ENCODE measurements at regions not wholly inside any gene's neighbourhood (a gene's known extent, or its start where the extent isn't known, plus 50 kb on each side); places are given as distances from the start of the nearest gene placed in this dataset.

DNA sequence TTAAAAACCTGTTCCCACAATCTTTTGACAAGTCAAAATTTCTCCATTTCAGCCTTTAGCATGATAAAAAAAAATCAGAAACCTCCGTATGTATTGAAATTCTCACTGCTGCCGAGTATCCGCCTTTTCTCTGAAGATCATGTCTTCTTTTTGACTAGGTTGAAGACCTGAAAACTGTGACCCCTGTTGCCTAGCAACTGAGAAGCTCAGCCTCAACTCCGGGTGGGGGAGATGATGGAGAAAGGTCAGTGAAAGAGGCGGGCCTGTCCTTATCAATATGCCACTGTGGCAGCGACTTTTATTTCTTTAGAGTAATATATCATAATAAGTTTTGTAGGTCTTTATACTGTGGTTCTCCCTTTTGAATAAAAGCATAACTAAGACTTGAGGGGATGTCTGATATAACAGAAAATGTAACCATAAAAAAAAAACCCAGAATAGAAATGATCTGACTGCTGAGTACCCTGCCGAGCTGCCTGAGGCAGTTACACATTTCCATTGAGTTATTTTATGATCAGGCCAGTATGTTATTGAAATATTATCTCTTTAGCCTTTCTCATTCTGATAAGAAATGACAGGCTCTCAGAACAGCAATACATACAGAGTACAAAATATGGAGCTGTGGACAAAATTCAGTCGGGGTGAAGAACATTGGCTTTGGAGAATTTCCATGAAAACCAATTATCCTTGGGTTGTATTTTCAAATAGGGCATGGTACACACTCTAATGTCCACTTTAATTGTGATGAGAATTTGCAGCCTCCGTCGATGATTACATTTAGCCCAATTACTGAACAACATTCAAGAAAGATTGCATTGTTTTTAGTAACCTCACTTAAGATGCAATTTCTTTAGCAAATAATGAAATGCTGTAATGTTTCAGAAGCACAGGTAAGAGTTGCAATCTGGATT is 136.7 kb upstream of the EEF1E1 start:
- no peaks in the 10 kb centered on the region for H3K27me3 ChIP-seq (replicated peaks)
- DNase-seq, result no peak
- H3K27ac ChIP-seq, result no peak overlapping the region
- TF ChIP-seq, protein P1, sequence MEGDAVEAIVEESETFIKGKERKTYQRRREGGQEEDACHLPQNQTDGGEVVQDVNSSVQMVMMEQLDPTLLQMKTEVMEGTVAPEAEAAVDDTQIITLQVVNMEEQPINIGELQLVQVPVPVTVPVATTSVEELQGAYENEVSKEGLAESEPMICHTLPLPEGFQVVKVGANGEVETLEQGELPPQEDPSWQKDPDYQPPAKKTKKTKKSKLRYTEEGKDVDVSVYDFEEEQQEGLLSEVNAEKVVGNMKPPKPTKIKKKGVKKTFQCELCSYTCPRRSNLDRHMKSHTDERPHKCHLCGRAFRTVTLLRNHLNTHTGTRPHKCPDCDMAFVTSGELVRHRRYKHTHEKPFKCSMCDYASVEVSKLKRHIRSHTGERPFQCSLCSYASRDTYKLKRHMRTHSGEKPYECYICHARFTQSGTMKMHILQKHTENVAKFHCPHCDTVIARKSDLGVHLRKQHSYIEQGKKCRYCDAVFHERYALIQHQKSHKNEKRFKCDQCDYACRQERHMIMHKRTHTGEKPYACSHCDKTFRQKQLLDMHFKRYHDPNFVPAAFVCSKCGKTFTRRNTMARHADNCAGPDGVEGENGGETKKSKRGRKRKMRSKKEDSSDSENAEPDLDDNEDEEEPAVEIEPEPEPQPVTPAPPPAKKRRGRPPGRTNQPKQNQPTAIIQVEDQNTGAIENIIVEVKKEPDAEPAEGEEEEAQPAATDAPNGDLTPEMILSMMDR (IDR thresholded peaks at IDR 0.05; ENCODE audit: low read depth, low read length, missing control alignments), result no peak
- no peak overlapping the region for H3K4me3 ChIP-seq (ENCODE audit: low read depth, low read length)
- in situ Hi-C loops (cut with HindIII; ENCODE audit: low pct_ligation_motif_present, low sequenced_read_pairs), result no loop called here
- no peaks in the 10 kb centered on the region for H3K36me3 ChIP-seq (replicated peaks)

DNA sequence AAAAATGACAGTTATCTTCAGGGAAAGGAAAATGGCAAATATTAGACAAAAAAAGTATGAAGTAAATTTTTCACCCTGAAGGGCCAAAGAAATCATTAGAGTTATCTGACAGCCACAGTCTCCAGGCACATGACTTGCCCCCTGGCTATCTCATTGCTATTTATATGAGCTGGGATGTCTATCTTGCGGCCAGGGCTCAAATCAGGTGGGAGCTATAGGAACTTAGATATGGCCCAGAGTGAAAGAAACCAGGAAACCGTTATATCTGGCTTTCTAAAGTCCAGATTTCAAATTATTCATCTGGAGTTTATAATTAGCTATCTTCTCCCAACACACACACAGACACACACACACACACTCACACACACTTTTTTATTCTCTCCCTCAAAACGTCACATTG is 135.3 kb upstream of the EEF1E1 start:
- no peak for DNase-seq
- Histone ChIP-seq H3K36me3 (replicated peaks) (no peaks in the 10 kb centered on the region), H3K4me3 (ENCODE audit: low read depth, low read length) (no peak overlapping the region), H3K27me3 (replicated peaks) (no peaks in the 10 kb centered on the region), H3K27ac (no peak overlapping the region)
- TF ChIP-seq, protein P1 (IDR thresholded peaks at IDR 0.05; ENCODE audit: low read depth, low read length, missing control alignments), result no peak
- in situ Hi-C loops (cut with HindIII; ENCODE audit: low pct_ligation_motif_present, low sequenced_read_pairs), result no loop called here

DNA sequence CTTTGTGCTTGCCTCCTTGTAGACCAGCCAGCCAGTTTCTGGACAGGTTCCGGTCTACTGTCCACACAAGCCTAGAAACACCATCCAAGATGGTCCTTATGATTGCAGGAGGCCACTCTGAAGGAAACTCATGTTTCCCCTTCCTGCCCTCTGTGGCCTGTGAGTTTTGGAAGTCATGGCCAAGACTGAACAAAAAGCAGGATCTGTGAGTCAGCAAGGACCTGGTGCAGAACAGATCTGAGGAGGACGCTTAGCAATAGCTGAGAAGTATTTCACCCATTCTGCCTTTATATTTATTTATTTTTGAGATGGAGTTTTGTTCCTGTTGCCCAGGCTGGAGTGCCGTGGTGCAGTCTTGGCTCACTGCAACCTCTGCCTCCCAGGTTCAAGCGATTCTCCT is 134.6 kb upstream of the EEF1E1 start:
- no peaks in the 10 kb centered on the region for H3K36me3 ChIP-seq (replicated peaks)
- no peak overlapping the region for H3K4me3 ChIP-seq (ENCODE audit: low read depth, low read length)
- no peaks in the 10 kb centered on the region for H3K27me3 ChIP-seq (replicated peaks)
- in situ Hi-C loops (cut with HindIII; ENCODE audit: low pct_ligation_motif_present, low sequenced_read_pairs), result no loop called here
- no peak overlapping the region for H3K27ac ChIP-seq
- no peak for DNase-seq
- TF ChIP-seq, protein P1 (IDR thresholded peaks at IDR 0.05; ENCODE audit: low read depth, low read length, missing control alignments), result no peak

DNA sequence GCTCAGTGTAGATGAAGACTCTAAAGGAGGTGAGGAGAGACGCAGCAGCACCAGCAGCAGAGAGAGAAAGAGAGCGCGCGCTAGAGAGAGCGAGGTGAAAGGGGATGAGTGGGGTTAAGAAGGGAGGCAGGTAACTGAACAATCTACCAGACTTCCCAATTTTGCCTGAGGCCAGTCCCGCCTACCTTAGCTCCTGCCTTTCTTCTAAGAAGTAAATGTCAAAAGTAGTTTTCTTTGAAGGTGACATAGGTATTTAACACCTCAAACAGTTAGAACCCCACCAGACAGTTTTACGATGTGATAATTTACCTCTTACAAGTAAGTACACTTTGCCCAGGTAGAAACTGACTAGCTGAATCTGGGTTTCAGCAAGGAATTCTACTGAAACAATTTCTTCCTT is 132.0 kb upstream of the EEF1E1 start:
- Histone ChIP-seq H3K4me3 (ENCODE audit: low read depth, low read length) (no peak overlapping the region), H3K27ac (no peak overlapping the region), H3K36me3 (replicated peaks) (no peaks in the 10 kb centered on the region), H3K27me3 (replicated peaks) (no peaks in the 10 kb centered on the region)
- in situ Hi-C loops (cut with HindIII; ENCODE audit: low pct_ligation_motif_present, low sequenced_read_pairs), result no loop called here
- TF ChIP-seq, protein P1 (IDR thresholded peaks at IDR 0.05; ENCODE audit: low read depth, low read length, missing control alignments), result no peak
- DNase-seq, result no peak

DNA sequence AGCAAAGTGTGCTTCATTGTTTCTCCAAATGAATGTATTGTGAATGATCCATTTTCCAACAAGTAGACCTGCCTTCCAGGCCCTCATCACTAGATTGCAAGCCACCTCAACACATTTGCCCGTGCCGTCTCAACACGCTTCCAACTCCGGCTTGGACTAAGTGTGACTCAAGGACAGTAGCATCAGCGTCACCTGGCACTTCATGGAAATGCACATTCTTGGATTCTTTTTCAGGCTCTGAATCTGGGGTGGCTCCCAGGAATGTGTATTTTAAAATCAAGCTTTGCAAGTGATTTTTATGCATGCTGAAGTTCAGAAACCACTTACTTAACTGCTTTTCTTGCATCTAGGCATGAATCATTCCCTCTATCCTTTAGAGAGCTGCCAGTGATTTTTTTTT is 129.6 kb upstream of the EEF1E1 start:
- no peaks in the 10 kb centered on the region for H3K36me3 ChIP-seq (replicated peaks)
- DNase-seq, result no peak
- H3K27me3 ChIP-seq (replicated peaks), result no peaks in the 10 kb centered on the region
- in situ Hi-C loops (cut with HindIII; ENCODE audit: low pct_ligation_motif_present, low sequenced_read_pairs), result no loop called here
- TF ChIP-seq, protein P1 (IDR thresholded peaks at IDR 0.05; ENCODE audit: low read depth, low read length, missing control alignments), result no peak
- no peak overlapping the region for H3K27ac ChIP-seq
- H3K4me3 ChIP-seq (ENCODE audit: low read depth, low read length), result no peak overlapping the region
